Activated B cell treated with CpG ODN at 0.5 μM for 24 hours (primary cell): ENCODE measurements at regions not wholly inside any gene's neighbourhood (a gene's known extent, or its start where the extent isn't known, plus 50 kb on each side); places are given as distances from the start of the nearest gene placed in this dataset.

Source experiments
- ATAC-seq: fragments of 200-7000 bp; cut with Tn5 transposase; one replicate; pipeline ENCODE4 v1.10.0; 2021; ENCODE audit warnings: low read depth, mild to moderate bottlenecking, moderate library complexity
- CTCF ChIA-PET: fragments of 350-600 bp; sonication (Branson Sonifier 250); formaldehyde crosslinking; loops from one replicate; lab custom pipeline; 2021; ENCODE audit warnings: antibody characterized with exemption; lab: Charles Lee
- POLR2A ChIA-PET: fragments of 350-600 bp; sonication (Branson Sonifier 250); formaldehyde crosslinking; loops from one replicate; lab custom pipeline; 2021; ENCODE audit warnings: antibody characterized with exemption; lab: Charles Lee
- DNase-seq: peaks from one replicate; pipeline ENCODE4 v3.0.0; 2022
- H3K27ac Mint-ChIP-seq: one replicate; pipeline ENCODE4 v1.8.0; 2020; ENCODE audit warnings: mixed read lengths
- H3K27me3 Mint-ChIP-seq: one replicate; pipeline ENCODE4 v1.8.0; 2021; ENCODE audit warnings: mixed read lengths
- H3K36me3 Mint-ChIP-seq: one replicate; pipeline ENCODE4 v1.8.0; 2021; ENCODE audit warnings: low read depth, mixed read lengths
- H3K4me1 Mint-ChIP-seq: one replicate; pipeline ENCODE4 v1.8.0; 2021; ENCODE audit warnings: mixed read lengths
- H3K4me3 Mint-ChIP-seq: one replicate; pipeline ENCODE4 v1.8.0; 2020; ENCODE audit warnings: mild to moderate bottlenecking, mixed read lengths
- H3K9me3 Mint-ChIP-seq: one replicate; pipeline ENCODE4 v1.8.0; 2020; ENCODE audit warnings: mixed read lengths
- CTCF ChIP-seq: fragments of 200-600 bp; IDR thresholded peaks from one replicate; pipeline ENCODE4 v1.8.0; 2022; ENCODE audit warnings: antibody characterized with exemption, mild to moderate bottlenecking
- intact Hi-C: fragments of 100-400 bp; cut with micrococcal nuclease; formaldehyde crosslinking; loops from one replicate; pipeline ENCODE4 v1.15.1; 2024

GRCh38 chr4:96766359-96766758 is 926.5 kb downstream of the PDHA2 start:
- Mint-ChIP-seq H3K27me3 (no peaks in the 10 kb centered on the region), H3K4me1 (no peaks in the 10 kb centered on the region), H3K9me3 (peaks cover 4% of the 10 kb centered on the region), H3K36me3 (no peaks in the 10 kb centered on the region), H3K27ac (no peak overlapping the region), H3K4me3 (no peak overlapping the region)
- ChIA-PET POLR2A (no interaction called here), CTCF (no interaction called here)
- TF ChIP-seq CTCF = no peak
- DNase-seq (no peak), ATAC-seq (no peak)
- intact Hi-C loops = no loop called here

GRCh38 chr4:96767815-96768480 is 928.1 kb downstream of the PDHA2 start:
- intact Hi-C loops = no loop called here
- Mint-ChIP-seq H3K27me3 (no peaks in the 10 kb centered on the region), H3K36me3 (no peaks in the 10 kb centered on the region), H3K4me1 (no peaks in the 10 kb centered on the region), H3K9me3 (peaks cover 2% of the 10 kb centered on the region), H3K27ac (no peak overlapping the region), H3K4me3 (no peak overlapping the region)
- CTCF ChIA-PET = no interaction called here
- TF ChIP-seq CTCF = no peak
- no peak for DNase-seq
- no peak for ATAC-seq
- POLR2A ChIA-PET = no interaction called here

- TF ChIP-seq CTCF = no peak
- Mint-ChIP-seq H3K36me3 (no peaks in the 10 kb centered on the region), H3K27me3 (no peaks in the 10 kb centered on the region), H3K4me3 (no peak overlapping the region), H3K9me3 (peaks cover 2% of the 10 kb centered on the region), H3K27ac (no peak overlapping the region), H3K4me1 (no peaks in the 10 kb centered on the region)
- DNase-seq (no peak), ATAC-seq (no peak)
- POLR2A ChIA-PET = no interaction called here
- CTCF ChIA-PET = no interaction called here
- intact Hi-C loops = no loop called here
Measured at GRCh38 chr4:96775501-96775900, 935.6 kb downstream of the PDHA2 start.

GRCh38 chr4:96776920-96777527 is 937.1 kb downstream of the PDHA2 start:
- CTCF ChIA-PET = no interaction called here
- no peak overlapping the region for H3K27ac Mint-ChIP-seq
- H3K4me3 Mint-ChIP-seq = no peak overlapping the region
- intact Hi-C loops = no loop called here
- no peaks in the 10 kb centered on the region for H3K36me3 Mint-ChIP-seq
- TF ChIP-seq CTCF = no peak
- DNase-seq (no peak), ATAC-seq (no peak)
- no peaks in the 10 kb centered on the region for H3K4me1 Mint-ChIP-seq
- H3K27me3 Mint-ChIP-seq = no peaks in the 10 kb centered on the region
- H3K9me3 Mint-ChIP-seq = peaks cover 2% of the 10 kb centered on the region
- POLR2A ChIA-PET = no interaction called here

- no peak overlapping the region for H3K4me3 Mint-ChIP-seq
- no peaks in the 10 kb centered on the region for H3K36me3 Mint-ChIP-seq
Measured at GRCh38 chr4:96784336-96784735, 944.4 kb downstream of the PDHA2 start.

More at GRCh38 chr4:96784336-96784735, 944.4 kb downstream of the PDHA2 start:
- H3K27ac Mint-ChIP-seq = no peak overlapping the region
- TF ChIP-seq CTCF = no peak
- CTCF ChIA-PET = no interaction called here
- no peaks in the 10 kb centered on the region for H3K9me3 Mint-ChIP-seq
- no peaks in the 10 kb centered on the region for H3K4me1 Mint-ChIP-seq
- DNase-seq = no peak
- H3K27me3 Mint-ChIP-seq = no peaks in the 10 kb centered on the region
- no peak for ATAC-seq
- intact Hi-C loops = no loop called here
- POLR2A ChIA-PET = no interaction called here
